ENCODE measurements at regions not wholly inside any gene's neighbourhood (a gene's known extent, or its start where the extent isn't known, plus 50 kb on each side); places are given as distances from the start of the nearest gene placed in this dataset.

- no peak for DNase-seq (ENCODE audit: low spot score)
Measured at GRCh38 chr2:234306426-234307173, 190.3 kb downstream of the ARL4C start.

GRCh38 chr2:234305846-234306245 is 191.0 kb downstream of the ARL4C start:
- no peak for DNase-seq (ENCODE audit: low spot score)

GRCh38 chr2:234304950-234305349 is 191.9 kb downstream of the ARL4C start:
- DNase-seq (ENCODE audit: low spot score), result no peak

GRCh38 chr2:234302664-234302991 is 194.3 kb downstream of the ARL4C start:
- no peak for DNase-seq (ENCODE audit: low spot score)

DNA sequence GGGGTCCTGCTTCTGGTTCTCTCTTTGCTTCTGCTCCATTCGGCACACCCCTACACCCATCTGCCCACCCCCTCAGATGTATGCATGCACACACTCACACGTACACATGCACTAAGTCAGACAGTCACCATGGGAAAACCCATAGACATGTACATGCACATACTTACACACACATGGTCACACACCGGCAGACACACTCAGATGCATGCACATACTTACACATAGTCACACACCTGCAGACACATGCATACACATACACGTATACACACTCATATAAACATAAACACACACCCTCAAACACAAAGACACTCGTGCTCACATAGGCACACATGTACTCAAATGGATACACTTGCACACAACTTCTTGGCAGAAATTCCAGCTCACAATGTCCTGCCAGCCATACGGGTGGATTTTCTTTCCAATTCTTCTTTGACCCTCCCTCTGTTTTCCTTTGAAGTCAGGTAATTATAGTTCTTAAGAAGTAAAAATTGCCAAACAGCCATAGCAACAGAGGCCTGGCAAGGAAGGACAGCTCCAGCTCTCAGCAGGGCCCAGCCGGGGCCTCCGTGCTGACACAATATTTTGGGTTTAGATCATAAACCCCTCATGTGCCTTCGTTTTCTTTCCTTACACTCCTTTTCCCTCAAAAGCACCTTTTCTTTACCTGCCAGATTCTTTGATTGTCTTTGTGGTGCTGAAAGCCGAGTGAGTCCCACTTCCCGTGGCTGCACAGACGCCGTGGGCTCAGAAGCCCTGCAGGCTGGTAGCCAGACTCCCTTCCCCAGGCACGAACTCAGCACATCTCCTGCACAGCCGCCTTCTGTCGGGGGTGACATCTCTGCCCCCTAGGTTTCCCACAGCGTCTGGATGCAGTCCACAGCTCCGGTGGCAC is 195.7 kb downstream of the ARL4C start:
- no peak for DNase-seq (ENCODE audit: low spot score)

DNA sequence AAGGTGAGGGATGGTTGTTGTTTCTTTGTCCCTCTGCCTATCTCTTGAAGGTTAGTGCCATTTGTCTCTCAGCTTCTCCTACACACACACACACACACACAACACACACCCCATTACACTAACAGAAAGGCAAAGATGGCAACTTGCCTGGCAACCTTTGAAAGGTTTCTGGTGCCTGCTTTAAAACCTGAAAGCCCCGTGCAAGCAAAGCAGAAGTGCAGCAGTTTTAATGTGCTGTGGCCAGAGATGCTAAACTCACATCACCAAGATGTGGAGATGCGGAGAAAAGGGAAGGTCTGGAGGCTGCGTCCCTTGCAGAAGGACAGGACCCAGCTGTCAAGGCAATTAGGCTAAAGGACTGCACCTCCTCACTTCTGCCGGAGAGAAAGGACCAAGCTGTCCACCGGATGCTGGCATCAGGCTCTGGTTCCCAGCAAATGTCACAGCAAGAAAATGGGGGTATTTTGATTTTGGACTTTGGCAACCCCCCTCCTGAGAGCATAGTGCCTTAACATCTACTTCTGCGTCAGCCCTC is 196.4 kb downstream of the ARL4C start:
- DNase-seq (ENCODE audit: low spot score), result no peak

GRCh38 chr2:234298918-234299317 is 198.0 kb downstream of the ARL4C start:
- DNase-seq (ENCODE audit: low spot score), result no peak

DNA sequence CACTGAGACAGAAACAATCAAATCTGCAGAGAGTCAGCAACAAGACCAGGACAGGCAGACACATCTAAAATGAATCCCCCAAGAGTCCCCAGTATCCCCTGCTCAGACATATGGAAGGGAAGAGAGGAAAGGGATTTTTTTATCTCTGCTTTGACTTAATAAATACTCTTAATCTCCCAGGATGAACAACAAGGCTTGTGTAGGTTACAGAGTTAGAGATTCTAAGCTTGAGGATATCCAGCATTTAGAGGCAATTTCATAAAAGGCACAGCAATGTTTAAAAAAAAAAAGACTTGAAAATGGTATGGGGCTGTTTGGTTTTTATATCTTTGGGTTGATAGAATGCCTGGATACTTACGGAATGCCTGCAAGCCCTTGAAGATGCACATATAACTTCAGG is 199.9 kb downstream of the ARL4C start:
- DNase-seq (ENCODE audit: low spot score), result no peak

DNA sequence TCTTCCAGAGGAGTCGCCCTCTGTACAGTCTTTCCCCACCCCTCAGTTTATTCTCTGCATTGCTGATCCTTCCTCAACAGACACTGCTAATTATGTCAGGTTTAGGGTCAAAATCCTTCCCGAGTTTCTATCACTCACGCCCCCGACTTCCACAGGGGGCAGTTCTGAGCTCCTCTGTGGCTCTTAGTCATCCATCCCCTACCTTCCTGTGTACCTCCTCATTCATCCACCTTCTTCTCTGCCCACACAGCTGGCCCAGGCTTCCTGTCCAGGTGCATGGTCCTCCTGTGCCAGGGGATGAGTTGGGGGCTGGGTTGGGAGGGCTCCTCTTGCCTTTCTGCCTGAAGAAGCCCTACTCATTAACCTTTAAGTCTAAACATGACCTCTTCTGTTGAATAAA is 202.9 kb downstream of the ARL4C start:
- no peak for DNase-seq (ENCODE audit: low spot score)

- DNase-seq (ENCODE audit: low spot score), result no peak
Measured at GRCh38 chr2:234292962-234293243, 204.0 kb downstream of the ARL4C start.

DNA sequence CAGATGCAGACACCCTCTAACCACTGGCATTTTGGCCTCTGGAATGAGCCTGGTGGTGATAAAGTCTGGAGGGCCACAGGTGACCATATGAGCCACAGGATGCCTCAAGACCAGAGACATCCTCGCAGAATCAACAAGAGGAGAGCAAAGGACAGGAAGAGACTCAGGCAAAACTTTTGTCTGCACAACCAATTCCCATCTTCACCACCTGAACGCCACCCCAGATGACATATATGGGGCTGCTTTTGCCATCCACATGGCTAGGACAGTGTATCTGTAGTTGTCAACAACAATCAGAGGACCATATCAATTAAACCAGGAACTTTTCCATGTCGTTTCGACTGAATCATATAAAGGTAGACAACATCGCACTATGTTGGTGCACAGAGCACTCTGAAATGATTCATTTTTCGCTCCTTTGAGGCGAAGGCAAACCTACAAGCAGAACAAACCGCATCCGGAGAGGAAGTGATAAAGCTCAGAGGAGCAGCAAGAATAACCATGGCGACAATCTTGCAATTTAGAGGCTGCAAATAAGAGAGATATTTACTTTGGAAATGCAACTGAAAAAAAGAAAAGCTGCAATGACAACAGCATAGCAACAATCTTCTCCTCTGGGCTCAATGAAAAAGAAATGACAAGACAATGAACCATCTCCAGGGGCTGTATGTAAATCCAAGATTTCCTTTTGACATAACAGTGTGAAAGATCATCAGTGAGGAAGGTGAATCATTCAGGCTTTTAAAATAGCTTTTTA is 204.5 kb downstream of the ARL4C start:
- DNase-seq (ENCODE audit: low spot score), result no peak

GRCh38 chr2:234291765-234292204 is 205.1 kb downstream of the ARL4C start:
- peak; percentile 47 for DNase-seq (ENCODE audit: low spot score)

- DNase-seq (ENCODE audit: low spot score), result no peak
Measured at GRCh38 chr2:234290671-234291070, 206.2 kb downstream of the ARL4C start.

DNA sequence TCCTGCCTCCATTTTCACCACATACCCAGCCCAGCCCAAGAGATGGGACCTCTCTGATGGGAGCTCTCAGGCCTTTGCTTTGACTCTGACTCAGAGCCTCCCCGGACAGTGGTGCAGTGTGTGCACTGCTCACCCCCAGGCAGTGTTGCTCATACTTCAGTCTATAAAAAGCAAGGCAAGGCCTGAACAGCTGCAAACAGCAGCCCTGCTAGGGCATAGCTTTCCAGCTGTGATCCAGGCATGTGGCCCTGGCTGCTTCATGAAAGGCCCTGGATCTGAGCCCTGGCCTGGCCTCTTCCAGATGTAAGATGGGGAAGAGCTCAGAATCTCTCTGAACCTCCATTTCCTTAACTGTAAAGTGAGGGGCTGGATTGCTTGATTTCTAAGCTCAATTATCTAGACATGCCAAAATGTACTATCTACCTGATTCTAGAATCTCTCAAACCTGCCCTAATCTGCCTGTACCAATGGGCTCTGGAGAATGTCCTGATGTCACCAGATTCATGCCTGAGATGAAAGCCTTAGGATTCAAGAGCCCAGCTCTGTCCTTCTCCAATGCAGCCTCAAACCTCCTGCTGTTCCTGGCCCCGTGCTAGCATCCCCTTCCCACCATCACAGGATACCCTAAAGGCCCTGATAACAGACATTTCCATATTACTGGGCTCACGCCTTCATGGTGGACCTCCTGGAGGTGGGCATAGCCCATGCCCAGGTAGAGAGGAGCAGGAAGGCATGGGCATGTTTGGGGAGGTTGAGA is 206.9 kb downstream of the ARL4C start:
- DNase-seq (ENCODE audit: low spot score), result peak; percentile 83

DNA sequence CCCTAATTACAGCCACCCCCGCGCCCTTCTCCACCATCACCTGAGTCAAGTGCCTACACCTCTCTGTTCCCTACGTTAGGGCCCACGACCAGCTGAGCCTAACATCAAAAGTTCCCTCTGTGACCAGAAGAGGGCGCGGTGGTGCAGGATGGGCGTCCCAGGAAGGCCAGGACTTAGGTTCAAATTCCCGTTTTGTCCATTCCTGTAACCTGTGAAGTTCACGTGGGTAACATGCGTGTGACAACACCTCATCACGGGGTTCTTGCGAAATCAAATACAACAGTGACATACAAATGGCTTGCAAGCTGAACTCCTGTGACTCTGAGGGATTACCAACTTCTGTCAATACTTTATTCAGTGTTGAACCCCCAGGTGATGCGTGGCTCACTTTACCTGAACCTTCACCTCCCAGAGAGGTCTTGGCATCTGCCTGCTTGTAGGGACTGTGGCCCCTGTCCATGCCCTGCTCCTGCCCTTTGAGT is 207.9 kb downstream of the ARL4C start:
- DNase-seq (ENCODE audit: low spot score), result peak; percentile 36

- no peak for DNase-seq (ENCODE audit: low spot score)
Measured at GRCh38 chr2:234287650-234288049, 209.2 kb downstream of the ARL4C start.

DNA sequence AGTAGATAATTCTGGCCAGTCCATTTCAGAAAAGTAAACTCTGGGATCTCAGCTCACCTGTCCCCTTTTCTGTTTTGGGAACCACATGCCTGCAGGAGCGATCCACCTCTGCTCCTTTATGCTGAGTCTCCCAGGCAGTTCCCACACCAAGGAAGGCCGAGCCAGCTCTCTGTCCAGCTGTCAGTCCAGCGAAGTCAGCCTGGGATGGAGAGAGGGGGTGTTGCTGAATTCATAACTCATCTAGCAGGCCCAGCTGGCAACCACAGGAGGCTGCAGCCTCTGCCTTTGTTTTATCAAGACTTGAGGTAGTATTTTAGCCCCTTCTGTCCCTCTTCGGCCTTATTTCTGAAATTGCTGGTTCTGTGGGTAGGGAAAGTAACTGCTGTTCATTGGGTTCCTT is 209.9 kb downstream of the ARL4C start:
- no peak for DNase-seq (ENCODE audit: low spot score)

- DNase-seq (ENCODE audit: low spot score), result no peak
Measured at GRCh38 chr2:234286118-234286598, 210.7 kb downstream of the ARL4C start.

DNA sequence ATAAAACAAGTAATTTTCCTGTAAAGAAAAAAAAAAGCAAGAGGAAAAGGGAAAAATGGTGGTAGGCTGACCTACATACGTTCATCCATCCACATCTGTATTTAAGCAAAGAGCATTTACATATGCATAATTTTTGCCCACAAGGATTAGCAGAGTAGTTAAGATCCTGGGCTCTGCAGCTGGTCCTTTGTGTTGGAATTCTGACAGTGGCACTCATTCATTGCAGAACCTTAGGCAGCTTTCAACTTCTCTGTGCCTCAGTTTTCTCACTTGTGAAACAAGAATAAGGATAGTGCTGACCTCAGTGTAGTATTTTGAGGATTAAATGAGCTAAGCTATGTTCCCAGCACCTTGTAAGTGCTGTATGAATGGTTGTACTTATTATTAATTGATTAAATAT is 211.3 kb downstream of the ARL4C start:
- no peak for DNase-seq (ENCODE audit: low spot score)

DNA sequence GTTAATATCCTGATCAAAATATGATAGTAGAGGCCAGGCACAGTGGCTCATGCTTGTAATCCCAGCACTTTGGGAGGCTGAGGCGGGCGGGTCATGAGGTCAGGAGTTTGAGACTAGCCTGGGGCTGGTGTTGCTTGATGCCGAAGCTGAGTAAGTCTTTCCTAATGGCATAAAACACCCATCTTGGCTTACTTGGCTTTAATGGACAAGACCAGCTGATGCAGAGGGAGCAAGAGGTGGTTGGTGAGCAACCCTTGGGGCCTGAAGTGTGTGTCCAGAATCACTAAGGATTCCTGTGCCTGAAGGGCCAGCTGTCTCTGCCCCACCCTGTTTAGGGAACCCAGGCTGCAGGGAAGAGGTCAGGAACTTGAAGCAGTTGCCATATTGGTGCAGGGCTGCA is 217.2 kb downstream of the ARL4C start:
- DNase-seq (ENCODE audit: low spot score), result no peak

- no peak for DNase-seq (ENCODE audit: low spot score)
Measured at GRCh38 chr2:234278556-234279255, 218.2 kb downstream of the ARL4C start.
